ENCODE measurements at regions not wholly inside any gene's neighbourhood (a gene's known extent, or its start where the extent isn't known, plus 50 kb on each side); places are given as distances from the start of the nearest gene placed in this dataset.
"Not testable (repeated sequence)": the region's sequence is repeated elsewhere in the genome, so short reads cannot be mapped to it uniquely, and the experiment has no call there.

DNA sequence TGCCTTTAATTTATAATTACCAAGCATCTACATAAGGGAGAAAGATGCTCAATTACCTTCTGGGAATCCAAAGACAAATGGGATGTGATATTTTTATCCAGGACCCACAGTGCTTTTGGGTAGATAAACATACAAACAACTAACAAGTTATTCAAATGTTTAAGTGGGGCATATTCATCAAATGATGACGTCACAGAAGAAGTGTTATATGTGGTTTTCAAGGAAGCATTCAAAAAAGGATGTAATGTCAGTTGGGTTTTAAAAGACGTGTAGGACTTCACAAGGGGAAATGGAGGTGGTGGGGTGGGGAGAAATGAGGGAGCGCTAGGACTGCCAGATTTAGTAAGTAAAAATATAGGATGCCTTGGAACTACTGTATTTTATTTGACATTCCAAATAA is 915.9 kb downstream of the KCNA4 start:
- peaks cover 10% of the 10 kb centered on the region for H3K36me3 ChIP-seq
- no peak overlapping the region for H3K4me3 ChIP-seq
- no peak for DNase-seq
- no peaks in the 10 kb centered on the region for H3K27me3 ChIP-seq
- peaks cover 14% of the 10 kb centered on the region for H3K9me3 ChIP-seq

DNA sequence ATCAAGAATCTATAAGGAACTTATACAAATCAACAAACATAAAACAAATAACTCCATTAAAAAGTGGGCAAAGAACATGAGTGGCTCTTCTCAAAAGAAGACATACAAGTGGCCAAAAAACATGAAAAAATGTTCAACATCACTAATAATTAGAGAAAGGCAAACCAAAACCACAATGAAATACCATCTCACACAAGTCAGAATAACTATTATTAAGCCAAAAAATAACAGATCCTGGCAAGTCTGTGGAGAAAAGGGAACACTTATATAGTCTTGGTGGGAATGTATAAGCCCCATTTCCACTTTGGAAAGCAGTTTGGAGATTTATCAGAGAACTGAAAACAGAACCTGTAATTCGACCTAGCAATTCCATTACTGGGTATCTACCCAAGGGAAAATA is 921.0 kb downstream of the KCNA4 start:
- H3K36me3 ChIP-seq = peaks cover 27% of the 10 kb centered on the region
- H3K27me3 ChIP-seq = no peaks in the 10 kb centered on the region
- H3K9me3 ChIP-seq = peaks cover 7% of the 10 kb centered on the region
- no peak for DNase-seq
- no peak overlapping the region for H3K4me3 ChIP-seq

DNA sequence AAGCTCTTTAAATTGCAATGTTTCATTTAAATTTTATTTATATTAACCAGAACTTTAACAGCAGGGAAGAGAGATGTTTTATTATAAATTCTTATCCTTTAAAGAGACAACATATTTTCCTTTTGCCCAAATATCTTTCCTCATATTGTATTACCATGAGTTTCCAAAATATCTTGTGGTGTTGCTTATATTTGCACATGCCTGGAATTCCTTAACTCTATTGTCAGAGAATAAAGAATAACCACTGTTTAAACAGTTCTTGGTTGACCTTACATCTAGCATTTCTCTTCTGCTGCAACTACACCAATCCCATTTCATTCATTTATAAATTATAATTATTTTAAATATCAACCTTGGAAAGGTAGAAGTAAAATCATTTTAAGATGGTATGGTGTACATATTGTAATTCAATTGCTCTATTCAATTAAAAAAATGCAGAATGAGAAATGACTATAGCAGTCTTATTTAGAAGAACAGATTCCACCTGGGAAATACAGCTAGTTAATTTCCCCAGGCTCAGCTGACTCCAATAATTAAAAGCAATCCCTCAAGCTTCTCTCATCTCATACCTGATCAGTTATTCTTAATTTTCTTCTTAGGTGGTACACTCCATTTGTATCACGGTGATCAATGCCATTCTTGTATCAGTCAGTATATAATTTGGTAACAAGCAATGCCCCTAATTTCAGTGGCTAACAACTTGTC is 923.3 kb downstream of the KCNA4 start:
- Histone ChIP-seq H3K36me3 (peaks cover 30% of the 10 kb centered on the region), H3K27me3 (no peaks in the 10 kb centered on the region), H3K9me3 (peaks cover 7% of the 10 kb centered on the region), H3K4me3 (no peak overlapping the region)
- no peak for DNase-seq

DNA sequence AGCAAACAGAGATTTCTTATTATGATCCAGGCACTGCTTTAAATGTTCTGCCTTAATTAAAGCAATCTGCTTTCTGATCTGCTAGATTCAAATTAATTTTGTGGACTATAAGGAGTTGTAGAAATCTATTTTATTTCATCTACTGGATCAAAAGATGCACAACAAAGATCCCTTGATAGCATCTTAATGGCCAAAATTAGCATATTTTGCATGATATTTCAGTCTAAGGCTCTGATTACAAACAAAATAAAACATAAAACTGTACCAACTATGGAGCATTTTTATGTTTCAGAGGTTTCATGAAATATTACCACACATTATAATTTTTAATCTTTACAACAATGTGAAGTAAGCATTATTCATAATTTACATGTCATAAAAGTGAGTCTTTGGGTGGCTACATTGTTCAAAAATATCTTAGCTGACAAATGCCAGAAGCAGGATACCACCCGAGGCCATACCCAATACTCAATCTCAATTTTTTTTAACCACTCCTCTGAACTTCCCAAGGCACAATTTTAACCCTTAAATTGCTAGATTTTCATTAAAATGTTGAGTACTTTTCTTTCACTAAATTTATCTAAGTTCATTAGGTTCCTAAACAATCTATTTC is 929.5 kb downstream of the KCNA4 start:
- no peak for DNase-seq
- H3K27me3 ChIP-seq = no peaks in the 10 kb centered on the region
- no peaks in the 10 kb centered on the region; the same call in 1 of the 2 replicates for H3K9me3 ChIP-seq
- no peak overlapping the region for H3K4me3 ChIP-seq
- H3K36me3 ChIP-seq = peaks cover 11% of the 10 kb centered on the region; the same call in 1 of the 2 replicates

DNA sequence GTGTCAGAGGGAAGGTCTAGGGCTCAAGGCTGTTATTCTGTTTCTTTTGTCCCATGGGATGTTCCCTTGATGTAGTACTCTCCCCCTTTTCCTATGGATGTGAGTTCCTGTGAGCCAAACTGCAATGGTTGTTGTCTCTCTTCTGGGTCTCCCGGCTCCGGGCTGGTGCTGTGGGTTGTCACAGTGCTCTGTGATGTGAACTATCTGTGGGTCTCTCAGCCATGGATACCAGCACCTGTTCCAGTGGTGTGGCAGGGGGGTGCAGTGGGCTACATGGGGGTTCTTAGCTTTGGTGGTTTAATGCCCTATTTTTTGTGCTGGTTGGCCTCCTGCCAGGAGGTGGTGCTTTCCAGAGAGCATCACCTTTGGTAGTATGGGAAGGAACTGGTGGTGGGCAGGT is 941.1 kb downstream of the KCNA4 start:
- Histone ChIP-seq H3K36me3 (no peaks in the 10 kb centered on the region; the same call in 1 of the 2 replicates), H3K27me3 (no peaks in the 10 kb centered on the region), H3K9me3 (peaks cover 17% of the 10 kb centered on the region), H3K4me3 (no peak overlapping the region)
- DNase-seq = no peak

DNA sequence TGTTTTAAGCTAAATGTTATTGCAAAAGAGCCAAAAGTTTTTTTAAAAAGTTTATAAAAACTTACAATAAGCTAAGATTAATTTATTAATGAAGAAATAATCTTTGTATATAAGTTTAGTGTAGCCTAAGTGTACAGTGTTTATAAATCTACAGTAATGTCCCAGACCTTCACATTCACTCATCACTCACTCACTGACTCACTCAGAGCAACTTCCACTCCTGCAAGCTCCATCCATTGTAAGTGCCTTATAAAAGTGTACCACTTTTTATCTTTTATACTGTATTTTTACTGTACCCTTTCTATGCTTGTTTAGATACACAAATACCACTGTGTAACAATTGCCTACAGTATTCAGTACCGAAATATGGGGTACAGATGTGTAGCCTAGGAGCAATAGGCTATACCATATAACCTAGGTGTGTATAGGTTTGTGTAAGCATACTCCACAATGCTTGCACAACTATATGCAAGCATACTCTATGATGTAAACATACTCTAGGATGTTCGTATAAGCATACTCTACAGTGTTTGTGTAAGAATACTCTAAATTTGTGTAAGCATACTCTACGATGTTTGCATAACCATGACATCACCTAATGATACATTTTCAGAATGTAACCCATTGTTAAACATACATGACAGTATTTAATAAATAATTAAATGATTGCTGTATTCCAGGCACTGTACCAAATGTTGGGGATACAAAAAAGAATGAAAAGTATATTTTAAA is 953.0 kb downstream of the KCNA4 start:
- H3K36me3 ChIP-seq = peaks cover 3% of the 10 kb centered on the region; the same call in 1 of the 2 replicates
- DNase-seq = no peak

DNA sequence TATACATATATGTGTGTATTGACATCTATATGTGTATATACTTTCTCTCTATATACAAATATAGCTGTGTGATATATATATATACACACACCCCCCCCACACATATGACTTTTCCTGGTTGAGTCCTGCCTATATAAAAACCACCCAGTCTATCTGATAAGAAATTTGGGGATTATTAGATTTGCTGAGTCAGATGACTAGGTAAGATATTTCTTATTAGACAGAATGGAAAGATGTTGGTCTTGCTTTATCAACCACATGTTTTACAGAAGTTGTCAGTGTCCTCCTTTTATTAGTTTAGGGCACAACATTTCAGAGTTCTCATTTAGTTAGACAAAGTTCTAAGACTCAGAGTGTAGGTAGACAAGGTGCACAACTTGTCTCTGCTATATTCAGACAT is 953.3 kb downstream of the METTL15 start:
- peaks cover 2% of the 10 kb centered on the region; the same call in 1 of the 2 replicates for H3K36me3 ChIP-seq
- H3K9me3 ChIP-seq = peaks cover 4% of the 10 kb centered on the region
- H3K4me3 ChIP-seq = no peak overlapping the region
- no peaks in the 10 kb centered on the region for H3K27me3 ChIP-seq
- no peak for DNase-seq

More for the DNA sequence above, 953.0 kb downstream of the KCNA4 start:
- H3K27me3 ChIP-seq = no peaks in the 10 kb centered on the region
- H3K9me3 ChIP-seq = peaks cover 10% of the 10 kb centered on the region
- no peak overlapping the region for H3K4me3 ChIP-seq

DNA sequence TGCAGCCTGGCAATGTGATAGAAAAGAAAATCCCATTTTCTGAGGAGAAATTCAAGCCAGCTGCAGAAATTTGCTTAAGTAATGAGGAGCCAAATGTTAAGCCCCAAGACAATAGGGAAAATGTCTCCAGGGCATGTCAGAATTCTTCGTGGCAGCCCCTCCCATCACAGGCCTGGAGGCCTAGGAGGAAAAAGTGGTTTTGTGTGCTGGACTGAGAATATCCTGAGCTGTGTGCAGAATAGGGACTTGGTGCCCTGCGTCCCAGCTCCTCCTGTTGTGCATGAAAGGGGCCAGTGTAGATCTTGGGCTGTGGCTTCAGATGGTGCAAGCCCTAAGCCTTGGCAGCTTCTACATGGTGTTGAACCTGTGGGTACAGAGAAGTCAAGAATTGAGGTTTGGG is 948.3 kb downstream of the METTL15 start:
- H3K9me3 ChIP-seq, H3K4me3 ChIP-seq, DNase-seq, H3K36me3 ChIP-seq, H3K27me3 ChIP-seq: not testable (repeated sequence)

DNA sequence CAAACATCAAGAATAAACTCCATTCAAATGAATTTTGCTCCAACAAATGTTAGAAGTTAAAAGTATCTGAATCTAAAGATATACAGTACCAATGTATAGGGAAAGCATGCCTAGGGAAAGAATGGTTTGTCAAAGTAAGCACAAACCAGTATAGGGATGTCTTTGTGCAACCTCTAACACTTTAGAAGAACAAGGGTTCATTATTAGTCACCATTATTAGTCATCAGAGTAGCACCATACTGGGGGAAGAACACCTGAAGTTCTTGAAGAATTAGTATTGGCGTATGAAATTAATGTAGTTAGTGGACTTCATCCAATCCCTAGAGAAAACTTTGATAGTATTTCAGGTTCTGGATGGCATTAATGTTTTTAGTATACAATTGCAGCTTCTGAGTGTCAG is 943.7 kb downstream of the METTL15 start:
- Histone ChIP-seq H3K27me3 (no peaks in the 10 kb centered on the region), H3K9me3 (peaks cover 6% of the 10 kb centered on the region), H3K4me3 (no peak overlapping the region), H3K36me3 (no peaks in the 10 kb centered on the region)
- no peak for DNase-seq

DNA sequence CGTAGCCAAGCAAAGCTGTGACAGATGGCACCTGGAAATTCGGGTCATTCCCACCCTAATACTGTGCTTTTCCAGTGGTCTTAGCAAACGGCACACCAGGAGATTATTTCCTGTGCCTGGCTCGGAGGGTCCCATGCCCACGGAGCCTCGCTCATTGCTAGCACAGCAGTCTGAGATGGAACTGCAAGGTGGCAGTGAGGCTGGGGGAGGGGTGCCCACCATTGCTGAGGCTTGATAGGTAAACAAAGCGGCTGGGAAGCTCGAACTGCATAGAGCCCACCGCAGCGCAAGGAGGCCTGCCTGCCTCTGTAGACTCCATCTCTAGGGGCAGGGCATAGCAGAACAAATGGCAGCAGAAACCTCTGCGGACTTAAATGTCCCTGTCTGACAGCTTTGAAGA is 942.8 kb downstream of the METTL15 start:
- H3K9me3 ChIP-seq, H3K4me3 ChIP-seq, DNase-seq, H3K36me3 ChIP-seq, H3K27me3 ChIP-seq: not testable (repeated sequence)

DNA sequence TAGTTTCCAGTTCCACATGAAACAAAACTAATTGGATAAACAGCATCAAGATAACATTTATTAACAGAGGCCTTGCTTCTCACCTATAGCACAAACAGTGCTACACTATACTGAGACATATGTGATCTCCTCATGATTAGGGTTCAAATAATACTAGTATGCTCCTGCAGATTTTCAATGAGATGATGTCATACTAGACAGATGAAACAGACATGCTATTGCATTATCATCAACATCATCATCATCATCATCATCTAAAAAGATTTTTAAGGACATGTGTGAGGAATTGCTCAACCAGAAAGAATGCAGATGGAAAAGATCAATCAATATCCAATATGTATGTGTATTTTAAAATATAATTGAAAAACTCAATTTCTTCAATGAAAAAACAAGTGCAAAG is 932.3 kb downstream of the METTL15 start:
- no peaks in the 10 kb centered on the region for H3K36me3 ChIP-seq
- no peak overlapping the region for H3K4me3 ChIP-seq
- H3K9me3 ChIP-seq = peaks cover 5% of the 10 kb centered on the region
- DNase-seq = no peak
- H3K27me3 ChIP-seq = no peaks in the 10 kb centered on the region

DNA sequence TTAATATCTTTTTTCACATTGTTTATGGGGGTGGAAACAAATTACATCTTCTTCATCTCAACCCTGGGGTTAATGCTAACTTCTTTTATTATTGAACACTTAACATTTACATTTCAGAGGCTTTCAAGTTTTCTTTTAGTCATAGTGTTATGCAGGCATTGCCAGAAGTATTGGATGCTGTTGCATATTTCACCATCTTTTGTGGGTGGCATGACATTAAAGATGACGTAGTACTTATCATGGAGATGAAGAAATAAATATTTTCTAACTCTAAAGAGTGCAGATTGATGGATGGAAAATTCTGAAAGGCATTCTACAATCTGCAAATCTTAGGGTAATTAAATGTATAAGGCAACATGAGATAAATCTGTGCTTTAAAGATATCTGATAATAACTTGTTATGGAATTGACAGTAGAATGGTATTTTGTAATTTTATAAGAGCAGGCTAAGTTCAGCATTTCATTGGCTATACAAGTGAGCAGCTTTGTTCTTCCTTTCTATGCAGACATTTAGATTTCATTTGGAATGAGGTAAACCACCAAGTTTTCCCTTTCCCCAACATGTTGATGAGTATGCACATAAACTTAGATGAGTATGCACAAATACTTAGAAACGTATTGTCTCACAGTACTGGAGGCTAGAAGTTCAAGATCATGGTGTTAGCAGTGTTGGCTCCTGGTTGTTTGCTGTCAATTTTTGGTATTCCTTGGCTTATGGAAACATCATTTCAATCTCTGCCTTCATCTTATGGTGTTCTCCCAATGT is 924.4 kb downstream of the METTL15 start:
- H3K27me3 ChIP-seq = no peaks in the 10 kb centered on the region
- no peaks in the 10 kb centered on the region for H3K36me3 ChIP-seq
- no peak overlapping the region for H3K4me3 ChIP-seq
- DNase-seq = no peak
- H3K9me3 ChIP-seq = peaks cover 33% of the 10 kb centered on the region

DNA sequence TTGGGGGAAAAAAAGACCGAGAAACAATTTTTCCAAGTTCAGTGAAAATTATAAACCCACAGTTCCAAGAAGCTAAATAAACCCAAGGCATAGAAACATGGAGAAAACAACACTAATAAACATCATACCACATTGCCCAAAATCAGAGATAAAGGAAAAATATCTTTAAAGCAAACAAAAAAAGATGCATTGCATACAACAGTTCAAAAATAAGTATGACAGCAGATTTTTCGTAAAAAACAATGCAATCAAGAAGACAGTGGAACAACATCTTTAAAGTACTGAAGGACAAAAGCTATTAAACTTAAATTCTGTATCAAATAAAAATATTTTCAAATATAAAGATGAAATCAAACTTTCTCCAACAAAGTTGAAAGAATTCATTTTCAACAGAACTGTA is 921.3 kb downstream of the METTL15 start:
- no peak for DNase-seq
- peaks cover 8% of the 10 kb centered on the region for H3K36me3 ChIP-seq
- no peak overlapping the region for H3K4me3 ChIP-seq
- H3K9me3 ChIP-seq = peaks cover 45% of the 10 kb centered on the region
- no peaks in the 10 kb centered on the region for H3K27me3 ChIP-seq

DNA sequence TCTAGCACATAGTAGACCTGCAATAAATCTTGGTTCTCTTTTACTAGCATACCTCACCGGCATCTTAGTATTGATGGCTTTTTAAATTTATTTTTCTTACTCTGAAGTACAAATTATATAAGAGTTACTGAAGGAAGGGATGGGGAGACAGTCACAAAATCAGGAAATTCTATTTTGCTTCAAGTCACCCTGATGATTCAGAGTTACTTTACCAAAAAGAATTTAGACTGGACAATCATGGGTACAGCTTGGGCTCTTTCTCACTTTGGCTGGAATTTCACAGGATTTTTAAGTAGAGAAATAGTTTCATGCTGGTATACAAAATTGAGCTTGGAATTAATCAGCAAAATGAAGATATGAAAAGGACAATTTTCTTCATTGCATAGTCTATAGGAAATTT is 919.2 kb downstream of the METTL15 start:
- Histone ChIP-seq H3K9me3 (peaks cover 45% of the 10 kb centered on the region), H3K4me3 (no peak overlapping the region), H3K27me3 (no peaks in the 10 kb centered on the region), H3K36me3 (peaks cover 12% of the 10 kb centered on the region)
- no peak for DNase-seq

DNA sequence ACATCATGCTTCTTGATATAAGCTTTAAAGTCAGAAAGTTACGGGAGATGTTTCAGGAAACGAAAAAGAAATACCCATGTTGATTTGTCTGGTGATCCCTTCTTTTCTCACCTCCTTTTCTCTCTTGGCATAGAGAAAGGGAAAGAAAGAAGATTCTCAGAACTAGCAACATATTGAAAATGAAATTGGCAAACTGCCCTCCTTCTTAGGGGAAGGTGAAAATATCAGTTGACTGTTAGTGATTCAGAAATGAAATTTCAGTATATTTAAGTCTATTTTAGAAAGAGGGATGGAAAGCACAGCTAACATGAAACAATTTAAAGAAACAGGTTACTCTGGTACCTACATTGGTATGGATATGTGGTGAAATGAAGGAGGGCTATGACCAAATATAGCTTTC is 918.1 kb downstream of the METTL15 start:
- Histone ChIP-seq H3K4me3 (no peak overlapping the region), H3K27me3 (no peaks in the 10 kb centered on the region), H3K9me3 (peaks cover 44% of the 10 kb centered on the region), H3K36me3 (peaks cover 12% of the 10 kb centered on the region)
- DNase-seq = no peak

DNA sequence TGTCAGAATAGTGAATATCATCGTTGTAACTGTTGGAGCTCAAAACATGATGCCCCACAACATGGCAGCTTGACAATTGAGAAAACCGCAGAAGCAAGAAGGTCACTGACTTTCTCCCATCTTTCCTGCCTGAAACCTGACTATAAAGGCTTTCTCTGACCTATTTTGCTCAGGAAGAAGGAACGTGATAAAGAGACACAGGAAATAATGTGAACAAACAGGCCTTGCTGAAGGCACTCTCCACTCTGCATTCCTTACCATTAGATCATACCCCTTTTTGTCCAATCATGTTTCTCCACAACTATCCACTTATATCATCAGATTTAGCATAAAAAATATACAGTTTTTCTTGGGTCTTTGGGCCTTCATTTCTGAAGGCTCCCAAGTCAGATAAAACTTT is 916.8 kb downstream of the METTL15 start:
- no peak for DNase-seq

DNA sequence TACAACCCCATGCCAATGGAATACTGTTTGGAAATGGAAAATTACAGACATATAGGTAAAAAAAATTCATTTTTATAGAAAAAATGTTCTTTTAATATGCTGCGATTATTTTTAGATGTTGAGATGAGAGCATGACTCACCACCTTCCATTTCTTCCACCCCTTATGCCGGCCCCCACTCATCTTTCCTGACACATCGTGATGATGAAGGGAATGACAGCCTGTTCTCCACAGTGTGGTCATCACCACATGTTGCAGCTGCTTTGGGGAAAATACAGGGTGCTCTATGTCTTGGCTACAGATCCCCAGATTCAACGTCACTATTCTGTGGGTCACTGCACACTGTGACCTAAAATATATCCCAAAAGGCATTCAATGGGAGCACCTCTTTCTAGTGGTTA is 916.2 kb downstream of the METTL15 start:
- peaks cover 12% of the 10 kb centered on the region for H3K36me3 ChIP-seq
- peak; percentile 5 for DNase-seq

More for the DNA sequence above, 916.8 kb downstream of the METTL15 start:
- H3K27me3 ChIP-seq = no peaks in the 10 kb centered on the region
- peaks cover 34% of the 10 kb centered on the region for H3K9me3 ChIP-seq
- H3K4me3 ChIP-seq = no peak overlapping the region
- peaks cover 12% of the 10 kb centered on the region for H3K36me3 ChIP-seq

More for the DNA sequence above, 916.2 kb downstream of the METTL15 start:
- Histone ChIP-seq H3K27me3 (no peaks in the 10 kb centered on the region), H3K9me3 (peaks cover 30% of the 10 kb centered on the region), H3K4me3 (no peak overlapping the region)
